Liver (tissue), 3 donors: ENCODE measurements at regions not wholly inside any gene's neighbourhood (a gene's known extent, or its start where the extent isn't known, plus 50 kb on each side); places are given as distances from the start of the nearest gene placed in this dataset.

ENCODE experiments used
- FOXA1 ChIP-seq: IDR thresholded peaks from 2 replicates; pipeline ENCODE4 v1.6.1; 2016; ENCODE audit warnings: antibody characterized with exemption
- HNF4G ChIP-seq: IDR thresholded peaks from 2 replicates; pipeline ENCODE4 v1.6.1; 2016; ENCODE audit warnings: antibody characterized with exemption
- NR2F2 ChIP-seq: IDR thresholded peaks from 2 replicates; pipeline ENCODE4 v1.6.1; 2016; ENCODE audit warnings: antibody characterized with exemption
- RAD21 ChIP-seq, 2 donors: IDR thresholded peaks; 2 replicates each; pipeline ENCODE4 v1.6.1; 2016; ENCODE audit warnings: antibody characterized with exemption in 2 of 2, mild to moderate bottlenecking in 2 of 2
- RXRA ChIP-seq, 2 donors: IDR thresholded peaks; 2 replicates each; pipeline ENCODE4 v1.6.1; 2017 to 2018; ENCODE audit warnings: antibody characterized with exemption in 2 of 2, mild to moderate bottlenecking in 1 of 2
- SP1 ChIP-seq: IDR thresholded peaks from 2 replicates; pipeline ENCODE4 v1.6.1; 2018; ENCODE audit warnings: antibody characterized with exemption, mild to moderate bottlenecking
- TAF1 ChIP-seq: conservative IDR thresholded peaks from 2 replicates; pipeline ENCODE4 v1.6.1; 2016; ENCODE audit warnings: antibody characterized with exemption, mild to moderate bottlenecking
- YY1 ChIP-seq: IDR thresholded peaks from 2 replicates; pipeline ENCODE4 v1.6.1; 2016; ENCODE audit warnings: antibody characterized with exemption, mild to moderate bottlenecking
- ZBTB33 ChIP-seq: IDR thresholded peaks from 2 replicates; pipeline ENCODE4 v1.6.1; 2016; ENCODE audit warnings: antibody characterized with exemption
- TF ChIP-seq, protein P1 (sequence below): fragments of 150-350 bp; IDR thresholded peaks from 2 replicates; pipeline ENCODE4 v1.5.1; 2017; ENCODE audit warnings: improper control_type of control experiment, low read depth, low read length; ENCODE audit not compliant: missing input control
- TF ChIP-seq, protein P2 (sequence below): IDR thresholded peaks from 2 replicates; pipeline ENCODE4 v1.6.1; 2016; ENCODE audit warnings: antibody characterized with exemption, mild to moderate bottlenecking
- TF ChIP-seq, protein P3 (sequence below): IDR thresholded peaks from 2 replicates; pipeline ENCODE4 v1.6.1; 2016; ENCODE audit warnings: antibody characterized with exemption
- TF ChIP-seq, protein P4 (sequence below): IDR thresholded peaks from 2 replicates; pipeline ENCODE4 v1.6.1; 2016; ENCODE audit warnings: antibody characterized with exemption
- donor health status: healthy.
- donor health status: healthy.

DNA sequence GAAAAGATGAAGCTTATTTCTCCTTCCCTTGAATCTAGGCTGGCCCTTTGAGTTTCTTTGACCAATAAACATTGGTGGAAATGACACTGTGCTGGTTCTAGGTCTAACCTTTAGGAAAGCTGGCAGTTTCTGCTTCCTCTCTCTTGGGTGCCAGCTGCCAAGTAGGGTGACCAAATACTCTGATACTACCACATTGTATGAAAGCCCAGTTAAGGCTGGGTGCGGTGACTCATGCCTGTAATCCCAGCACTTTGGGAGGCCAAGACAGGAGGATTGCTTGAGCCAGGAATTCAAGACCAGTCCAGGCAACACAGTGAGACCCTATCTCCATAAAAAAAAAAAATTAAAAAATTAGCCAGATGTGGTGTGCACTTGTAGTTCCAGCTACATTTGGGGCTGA lies 320.7 kb downstream of the ZNF621 start:
- no peak for TF ChIP-seq TAF1
- TF ChIP-seq, protein P1, sequence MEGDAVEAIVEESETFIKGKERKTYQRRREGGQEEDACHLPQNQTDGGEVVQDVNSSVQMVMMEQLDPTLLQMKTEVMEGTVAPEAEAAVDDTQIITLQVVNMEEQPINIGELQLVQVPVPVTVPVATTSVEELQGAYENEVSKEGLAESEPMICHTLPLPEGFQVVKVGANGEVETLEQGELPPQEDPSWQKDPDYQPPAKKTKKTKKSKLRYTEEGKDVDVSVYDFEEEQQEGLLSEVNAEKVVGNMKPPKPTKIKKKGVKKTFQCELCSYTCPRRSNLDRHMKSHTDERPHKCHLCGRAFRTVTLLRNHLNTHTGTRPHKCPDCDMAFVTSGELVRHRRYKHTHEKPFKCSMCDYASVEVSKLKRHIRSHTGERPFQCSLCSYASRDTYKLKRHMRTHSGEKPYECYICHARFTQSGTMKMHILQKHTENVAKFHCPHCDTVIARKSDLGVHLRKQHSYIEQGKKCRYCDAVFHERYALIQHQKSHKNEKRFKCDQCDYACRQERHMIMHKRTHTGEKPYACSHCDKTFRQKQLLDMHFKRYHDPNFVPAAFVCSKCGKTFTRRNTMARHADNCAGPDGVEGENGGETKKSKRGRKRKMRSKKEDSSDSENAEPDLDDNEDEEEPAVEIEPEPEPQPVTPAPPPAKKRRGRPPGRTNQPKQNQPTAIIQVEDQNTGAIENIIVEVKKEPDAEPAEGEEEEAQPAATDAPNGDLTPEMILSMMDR, result no peak
- TF ChIP-seq, protein P2, sequence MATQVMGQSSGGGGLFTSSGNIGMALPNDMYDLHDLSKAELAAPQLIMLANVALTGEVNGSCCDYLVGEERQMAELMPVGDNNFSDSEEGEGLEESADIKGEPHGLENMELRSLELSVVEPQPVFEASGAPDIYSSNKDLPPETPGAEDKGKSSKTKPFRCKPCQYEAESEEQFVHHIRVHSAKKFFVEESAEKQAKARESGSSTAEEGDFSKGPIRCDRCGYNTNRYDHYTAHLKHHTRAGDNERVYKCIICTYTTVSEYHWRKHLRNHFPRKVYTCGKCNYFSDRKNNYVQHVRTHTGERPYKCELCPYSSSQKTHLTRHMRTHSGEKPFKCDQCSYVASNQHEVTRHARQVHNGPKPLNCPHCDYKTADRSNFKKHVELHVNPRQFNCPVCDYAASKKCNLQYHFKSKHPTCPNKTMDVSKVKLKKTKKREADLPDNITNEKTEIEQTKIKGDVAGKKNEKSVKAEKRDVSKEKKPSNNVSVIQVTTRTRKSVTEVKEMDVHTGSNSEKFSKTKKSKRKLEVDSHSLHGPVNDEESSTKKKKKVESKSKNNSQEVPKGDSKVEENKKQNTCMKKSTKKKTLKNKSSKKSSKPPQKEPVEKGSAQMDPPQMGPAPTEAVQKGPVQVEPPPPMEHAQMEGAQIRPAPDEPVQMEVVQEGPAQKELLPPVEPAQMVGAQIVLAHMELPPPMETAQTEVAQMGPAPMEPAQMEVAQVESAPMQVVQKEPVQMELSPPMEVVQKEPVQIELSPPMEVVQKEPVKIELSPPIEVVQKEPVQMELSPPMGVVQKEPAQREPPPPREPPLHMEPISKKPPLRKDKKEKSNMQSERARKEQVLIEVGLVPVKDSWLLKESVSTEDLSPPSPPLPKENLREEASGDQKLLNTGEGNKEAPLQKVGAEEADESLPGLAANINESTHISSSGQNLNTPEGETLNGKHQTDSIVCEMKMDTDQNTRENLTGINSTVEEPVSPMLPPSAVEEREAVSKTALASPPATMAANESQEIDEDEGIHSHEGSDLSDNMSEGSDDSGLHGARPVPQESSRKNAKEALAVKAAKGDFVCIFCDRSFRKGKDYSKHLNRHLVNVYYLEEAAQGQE, result no peak
- TF ChIP-seq ZBTB33, result no peak
- TF ChIP-seq, protein P3, sequence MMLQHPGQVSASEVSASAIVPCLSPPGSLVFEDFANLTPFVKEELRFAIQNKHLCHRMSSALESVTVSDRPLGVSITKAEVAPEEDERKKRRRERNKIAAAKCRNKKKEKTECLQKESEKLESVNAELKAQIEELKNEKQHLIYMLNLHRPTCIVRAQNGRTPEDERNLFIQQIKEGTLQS, result no peak
- TF ChIP-seq, protein P4, sequence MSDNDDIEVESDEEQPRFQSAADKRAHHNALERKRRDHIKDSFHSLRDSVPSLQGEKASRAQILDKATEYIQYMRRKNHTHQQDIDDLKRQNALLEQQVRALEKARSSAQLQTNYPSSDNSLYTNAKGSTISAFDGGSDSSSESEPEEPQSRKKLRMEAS, result no peak
- no peak for TF ChIP-seq NR2F2
- TF ChIP-seq YY1, result no peak
- no peak for TF ChIP-seq FOXA1
- TF ChIP-seq SP1, result no peak
- no peak for TF ChIP-seq HNF4G
- no peak for TF ChIP-seq RXRA (IDR thresholded peaks at IDR 0.05)
- TF ChIP-seq RAD21 (IDR thresholded peaks at IDR 0.05), result no peak
